GM19438 (cell line): ENCODE measurements at regions not wholly inside any gene's neighbourhood (a gene's known extent, or its start where the extent isn't known, plus 50 kb on each side); places are given as distances from the start of the nearest gene placed in this dataset.

Experiments used
- ATAC-seq: cut with Tn5 transposase; IDR thresholded peaks from one replicate; pipeline ENCODE4 v1.9.1; 2021; ENCODE audit warnings: low read depth; ENCODE audit not compliant: unreplicated experiment

- no peak for ATAC-seq
These were observed 159.9 kb downstream of the KLF13 start for GRCh38 chr15:31486506-31486905.

- no peak for ATAC-seq
These were observed 160.5 kb downstream of the KLF13 start for GRCh38 chr15:31486906-31487695.

- no peak for ATAC-seq
These were observed 161.3 kb downstream of the KLF13 start for GRCh38 chr15:31487811-31488436.

GRCh38 chr15:31488437-31489204 lies 162.0 kb downstream of the KLF13 start:
- no peak for ATAC-seq

- no peak for ATAC-seq
These were observed 162.6 kb downstream of the KLF13 start for GRCh38 chr15:31489281-31489680.

GRCh38 chr15:31489801-31490646 lies 163.4 kb downstream of the KLF13 start:
- no peak for ATAC-seq

GRCh38 chr15:31494786-31495185 lies 168.2 kb downstream of the KLF13 start:
- no peak for ATAC-seq

GRCh38 chr15:31495281-31495680 lies 168.6 kb downstream of the KLF13 start:
- ATAC-seq, result no peak

- ATAC-seq, result no peak
These were observed 171.2 kb downstream of the KLF13 start for GRCh38 chr15:31497838-31498237.

- ATAC-seq, result no peak
These were observed 171.7 kb downstream of the KLF13 start for GRCh38 chr15:31498329-31498728.

- ATAC-seq, result no peak
These were observed 172.1 kb downstream of the KLF13 start for GRCh38 chr15:31498756-31499155.

- ATAC-seq, result no peak
These were observed 172.8 kb downstream of the KLF13 start for GRCh38 chr15:31499236-31499952.

- no peak for ATAC-seq
These were observed 173.5 kb downstream of the KLF13 start for GRCh38 chr15:31499953-31500765.

- no peak for ATAC-seq
These were observed 174.3 kb downstream of the KLF13 start for GRCh38 chr15:31500766-31501449.

- no peak for ATAC-seq
These were observed 175.0 kb downstream of the KLF13 start for GRCh38 chr15:31501536-31502157.

- ATAC-seq, result no peak
These were observed 176.1 kb downstream of the KLF13 start for GRCh38 chr15:31502541-31503229.

- no peak for ATAC-seq
These were observed 176.6 kb downstream of the KLF13 start for GRCh38 chr15:31503256-31503655.
